ENCODE measurements at regions not wholly inside any gene's neighbourhood (a gene's known extent, or its start where the extent isn't known, plus 50 kb on each side); places are given as distances from the start of the nearest gene placed in this dataset.
A peak's percentile ranks its signal among the peaks of the same experiment; 100 is the strongest.
"Not testable (repeated sequence)": the region's sequence is repeated elsewhere in the genome, so short reads cannot be mapped to it uniquely, and the experiment has no call there.

DNA sequence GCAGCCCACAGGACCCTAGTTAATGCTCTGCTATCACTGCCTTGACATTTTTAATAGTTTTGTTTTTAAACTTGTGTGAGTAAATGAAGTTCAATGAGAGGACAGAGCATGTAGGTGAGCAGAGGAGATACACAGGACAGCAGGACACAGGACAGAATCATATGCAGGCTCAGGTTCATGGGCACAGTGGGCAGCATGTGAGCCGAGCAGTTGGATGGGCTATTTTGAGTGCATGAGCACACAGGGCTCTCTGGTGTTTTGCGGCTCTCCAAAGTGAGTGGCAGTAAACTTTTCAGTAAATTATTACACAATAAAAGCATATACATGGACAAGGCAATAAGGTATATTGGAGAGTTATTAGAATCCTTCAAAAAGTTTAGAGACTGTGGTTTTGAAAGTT, 189.7 kb upstream of the OR4E1 start:
- TF ChIP-seq, protein P1, sequence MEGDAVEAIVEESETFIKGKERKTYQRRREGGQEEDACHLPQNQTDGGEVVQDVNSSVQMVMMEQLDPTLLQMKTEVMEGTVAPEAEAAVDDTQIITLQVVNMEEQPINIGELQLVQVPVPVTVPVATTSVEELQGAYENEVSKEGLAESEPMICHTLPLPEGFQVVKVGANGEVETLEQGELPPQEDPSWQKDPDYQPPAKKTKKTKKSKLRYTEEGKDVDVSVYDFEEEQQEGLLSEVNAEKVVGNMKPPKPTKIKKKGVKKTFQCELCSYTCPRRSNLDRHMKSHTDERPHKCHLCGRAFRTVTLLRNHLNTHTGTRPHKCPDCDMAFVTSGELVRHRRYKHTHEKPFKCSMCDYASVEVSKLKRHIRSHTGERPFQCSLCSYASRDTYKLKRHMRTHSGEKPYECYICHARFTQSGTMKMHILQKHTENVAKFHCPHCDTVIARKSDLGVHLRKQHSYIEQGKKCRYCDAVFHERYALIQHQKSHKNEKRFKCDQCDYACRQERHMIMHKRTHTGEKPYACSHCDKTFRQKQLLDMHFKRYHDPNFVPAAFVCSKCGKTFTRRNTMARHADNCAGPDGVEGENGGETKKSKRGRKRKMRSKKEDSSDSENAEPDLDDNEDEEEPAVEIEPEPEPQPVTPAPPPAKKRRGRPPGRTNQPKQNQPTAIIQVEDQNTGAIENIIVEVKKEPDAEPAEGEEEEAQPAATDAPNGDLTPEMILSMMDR (IDR thresholded peaks at IDR 0.05): no peak
- H3K4me1 ChIP-seq: no peaks in the 10 kb centered on the region
- intact Hi-C loops (cut with DNase I; ENCODE audit: low total_unique reads): no loop called here
- no peaks in the 10 kb centered on the region for H3K27me3 ChIP-seq
- no peak overlapping the region for H3K4me3 ChIP-seq
- no peaks in the 10 kb centered on the region for H3K36me3 ChIP-seq
- DNase-seq: no peak
- H3K27ac ChIP-seq: no peak overlapping the region
- no peaks in the 10 kb centered on the region for H3K9me3 ChIP-seq

GRCh38 chr14:21861153-21861552, 187.5 kb upstream of the OR4E1 start:
- H3K36me3 ChIP-seq: no peaks in the 10 kb centered on the region
- no peak overlapping the region for H3K27ac ChIP-seq
- TF ChIP-seq, protein P1 (IDR thresholded peaks at IDR 0.05): no peak
- no peak for DNase-seq
- H3K9me3 ChIP-seq: no peaks in the 10 kb centered on the region
- H3K27me3 ChIP-seq: no peaks in the 10 kb centered on the region
- intact Hi-C loops (cut with DNase I; ENCODE audit: low total_unique reads): no loop called here
- H3K4me1 ChIP-seq: no peaks in the 10 kb centered on the region
- H3K4me3 ChIP-seq: no peak overlapping the region

GRCh38 chr14:21860172-21860571, 186.6 kb upstream of the OR4E1 start:
- H3K36me3 ChIP-seq: no peaks in the 10 kb centered on the region
- intact Hi-C loops (cut with DNase I; ENCODE audit: low total_unique reads): no loop called here
- no peaks in the 10 kb centered on the region for H3K4me1 ChIP-seq
- no peaks in the 10 kb centered on the region for H3K27me3 ChIP-seq
- TF ChIP-seq, protein P1 (IDR thresholded peaks at IDR 0.05): no peak
- H3K4me3 ChIP-seq: no peak overlapping the region
- no peaks in the 10 kb centered on the region for H3K9me3 ChIP-seq
- H3K27ac ChIP-seq: no peak overlapping the region
- DNase-seq: no peak

- H3K36me3 ChIP-seq: no peaks in the 10 kb centered on the region
- intact Hi-C loops (cut with DNase I; ENCODE audit: low total_unique reads): no loop called here
- no peak for DNase-seq
- H3K27ac ChIP-seq: no peak overlapping the region
- H3K27me3 ChIP-seq: no peaks in the 10 kb centered on the region
- H3K9me3 ChIP-seq: no peaks in the 10 kb centered on the region
- no peaks in the 10 kb centered on the region for H3K4me1 ChIP-seq
- TF ChIP-seq, protein P1 (IDR thresholded peaks at IDR 0.05): no peak
- H3K4me3 ChIP-seq: no peak overlapping the region
Observed at GRCh38 chr14:21852775-21853174, 179.2 kb upstream of the OR4E1 start.

DNA sequence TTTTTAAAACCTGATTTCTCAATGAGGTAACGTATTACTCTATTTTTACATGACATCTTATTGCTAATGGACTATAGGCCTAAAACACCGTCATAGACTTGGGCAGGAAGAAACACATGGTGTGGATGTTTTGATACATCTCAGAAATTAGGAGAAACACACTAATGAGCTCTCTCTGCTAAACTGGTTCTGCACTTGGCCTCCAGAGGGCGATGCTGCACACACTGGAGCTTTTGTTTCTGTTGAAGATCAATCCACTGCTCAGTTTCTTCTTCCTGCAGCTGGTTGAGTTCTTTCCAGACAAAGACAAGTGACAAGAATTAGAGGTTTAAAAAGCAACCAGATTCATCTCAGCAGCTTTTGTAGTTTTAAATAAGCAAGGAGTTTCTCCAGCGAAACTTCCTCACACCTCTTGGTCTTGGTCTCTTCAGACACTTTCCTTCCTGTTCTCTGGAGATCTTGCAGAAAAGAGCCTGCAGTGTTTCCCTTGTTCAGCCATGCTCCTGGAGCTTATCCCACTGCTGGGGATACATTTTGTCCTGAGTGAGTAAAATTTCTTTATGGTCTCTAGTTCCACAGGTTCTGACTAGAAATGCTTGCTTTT, 178.5 kb upstream of the OR4E1 start:
- TF ChIP-seq, protein P1 (IDR thresholded peaks at IDR 0.05): peak in 1 of 2 experiments; percentile 22
- Histone ChIP-seq H3K4me1 (no peaks in the 10 kb centered on the region), H3K36me3 (no peaks in the 10 kb centered on the region), H3K9me3 (no peaks in the 10 kb centered on the region), H3K4me3 (no peak overlapping the region), H3K27ac (no peak overlapping the region), H3K27me3 (no peaks in the 10 kb centered on the region)
- intact Hi-C loops (cut with DNase I; ENCODE audit: low total_unique reads): no loop called here
- DNase-seq: no peak

- H3K36me3 ChIP-seq; H3K4me1 ChIP-seq; intact Hi-C loops (cut with DNase I; ENCODE audit: low total_unique reads); H3K4me3 ChIP-seq; H3K27me3 ChIP-seq; H3K27ac ChIP-seq; DNase-seq; H3K9me3 ChIP-seq: not testable (repeated sequence)
Observed at GRCh38 chr14:21846902-21847301, 173.3 kb upstream of the OR4E1 start.
